Trophoblast cell (in vitro differentiated cells and primary cell): ENCODE measurements at regions not wholly inside any gene's neighbourhood (a gene's known extent, or its start where the extent isn't known, plus 50 kb on each side); places are given as distances from the start of the nearest gene placed in this dataset.

Experiments
- DNase-seq, 2 donors: peaks; one replicate each; pipeline ENCODE4 v3.0.0-alpha.2; 2016
- H2AFZ ChIP-seq: 2 replicates; pipeline ENCODE4 v1.6.1; 2013; ENCODE audit warnings: low read length, moderate library complexity, mild to moderate bottlenecking; ENCODE audit not compliant: insufficient read depth, poor library complexity
- H2AK5ac ChIP-seq: 2 replicates; pipeline ENCODE4 v1.6.1; 2013; ENCODE audit warnings: mild to moderate bottlenecking, low read length
- H2BK120ac ChIP-seq: 2 replicates; pipeline ENCODE4 v1.6.1; 2013; ENCODE audit warnings: low read length, mild to moderate bottlenecking, moderate library complexity; ENCODE audit not compliant: insufficient read depth, poor library complexity
- H2BK12ac ChIP-seq: 2 replicates; pipeline ENCODE4 v1.6.1; 2013; ENCODE audit warnings: mild to moderate bottlenecking, low read length, moderate library complexity
- H2BK5ac ChIP-seq: 2 replicates; pipeline ENCODE4 v1.6.1; 2013; ENCODE audit warnings: low read length, low read depth, moderate library complexity, mild to moderate bottlenecking; ENCODE audit not compliant: poor library complexity
- H3K14ac ChIP-seq: 2 replicates; pipeline ENCODE4 v1.6.1; 2013; ENCODE audit warnings: mild to moderate bottlenecking, low read length
- H3K18ac ChIP-seq: 2 replicates; pipeline ENCODE4 v1.6.1; 2013; ENCODE audit warnings: mild to moderate bottlenecking, low read length
- H3K23ac ChIP-seq: 2 replicates; pipeline ENCODE4 v1.6.1; 2013; ENCODE audit warnings: low read length
- H3K27ac ChIP-seq: 2 replicates; pipeline ENCODE4 v1.5.1; 2013; ENCODE audit warnings: low read depth, mild to moderate bottlenecking, inconsistent platforms, low read length, moderate library complexity
- H3K27me3 ChIP-seq: 2 replicates; pipeline ENCODE4 v1.6.1; 2013; ENCODE audit warnings: inconsistent platforms, mild to moderate bottlenecking, low read length, moderate library complexity; ENCODE audit not compliant: insufficient read depth
- H3K36me3 ChIP-seq, 2 experiments: 1 replicate in 1 of 2; 2 replicates in 1 of 2; pipeline ENCODE4 v1.6.1; 2013; ENCODE audit warnings: low read length in 2 of 2, mild to moderate bottlenecking in 2 of 2, moderate library complexity in 1 of 2; ENCODE audit not compliant: insufficient read depth in 2 of 2, control insufficient read depth in 1 of 2
- H3K4ac ChIP-seq: 2 replicates; pipeline ENCODE4 v1.6.1; 2013; ENCODE audit warnings: low read depth, mild to moderate bottlenecking, low read length, moderate library complexity
- H3K4me1 ChIP-seq, 2 experiments: 1 replicate in 1 of 2; 2 replicates in 1 of 2; pipeline ENCODE4 v1.6.1; 2013; ENCODE audit warnings: low read length in 2 of 2, mild to moderate bottlenecking in 2 of 2, moderate library complexity in 1 of 2; ENCODE audit not compliant: insufficient read depth in 2 of 2, control insufficient read depth in 1 of 2
- H3K4me2 ChIP-seq: 2 replicates; pipeline ENCODE4 v1.6.1; 2013; ENCODE audit warnings: inconsistent platforms, mild to moderate bottlenecking, low read length, moderate library complexity
- H3K4me3 ChIP-seq: 2 replicates; pipeline ENCODE4 v1.5.1; 2013; ENCODE audit warnings: mild to moderate bottlenecking, low read depth, low read length, inconsistent platforms
- H3K79me1 ChIP-seq: one replicate; pipeline ENCODE4 v1.6.1; 2013; ENCODE audit warnings: low read length
- H3K79me2 ChIP-seq: 2 replicates; pipeline ENCODE4 v1.6.1; 2013; ENCODE audit warnings: low read length, mild to moderate bottlenecking; ENCODE audit not compliant: control insufficient read depth, insufficient read depth, poor library complexity
- H3K9ac ChIP-seq: 2 replicates; pipeline ENCODE4 v1.6.1; 2013; ENCODE audit warnings: mild to moderate bottlenecking, low read length
- H3K9me3 ChIP-seq: 2 replicates; pipeline ENCODE4 v1.6.1; 2013; ENCODE audit warnings: low read depth, mild to moderate bottlenecking, control low read depth, inconsistent platforms, low read length; ENCODE audit not compliant: insufficient read depth
- H4K12ac ChIP-seq: 2 replicates; pipeline ENCODE4 v1.6.1; 2013; ENCODE audit warnings: low read depth, mild to moderate bottlenecking, low read length, moderate library complexity
- H4K8ac ChIP-seq: 2 replicates; pipeline ENCODE4 v1.6.1; 2013; ENCODE audit warnings: low read depth, mild to moderate bottlenecking, low read length, moderate library complexity
- H4K91ac ChIP-seq: one replicate; pipeline ENCODE4 v1.6.1; 2013; ENCODE audit warnings: low read depth, mild to moderate bottlenecking, low read length, moderate library complexity
- WGBS: extraction: QIAGEN DNeasy Blood & Tissue Kit; methylation state at CpG from one replicate; pipeline ENCODE4 v1.1.7; 2013; ENCODE audit warnings: missing lambda C conversion rate; ENCODE audit not compliant: insufficient read length, insufficient coverage; ENCODE audit errors: extremely low coverage; 5-methylcytosine and 5-hydroxymethylcytosine counted together

DNA sequence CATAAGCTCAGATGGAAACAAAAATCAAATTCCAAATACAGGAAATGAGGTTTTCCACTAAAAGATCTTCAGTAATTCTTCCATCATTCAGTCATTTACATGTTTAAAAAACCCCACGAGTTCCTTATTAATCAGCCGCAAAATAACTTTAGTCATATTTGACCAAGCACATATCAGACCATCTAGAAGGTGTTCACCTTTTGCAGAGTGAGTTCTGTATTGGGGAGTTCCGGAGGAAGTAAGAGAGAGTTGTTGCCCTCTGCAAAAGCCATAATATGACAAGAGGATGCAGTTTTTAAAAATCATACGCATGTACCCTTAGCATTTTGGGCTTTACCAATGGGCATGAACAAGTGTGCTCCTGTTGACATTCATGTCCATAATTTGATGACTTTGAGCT lies 61.6 kb downstream of the CCR1 start:
- H2BK120ac ChIP-seq: no peak overlapping the region
- H3K4me1 ChIP-seq: peaks cover 3 to 7% of the 10 kb centered on the region in 2 experiments
- no peak overlapping the region for H3K4me2 ChIP-seq
- no peak overlapping the region for H3K4me3 ChIP-seq
- H3K18ac ChIP-seq: no peak overlapping the region
- H3K4ac ChIP-seq: no peak overlapping the region
- H3K14ac ChIP-seq: no peak overlapping the region
- H4K91ac ChIP-seq: no peak overlapping the region
- H2AK5ac ChIP-seq: no peak overlapping the region
- peaks cover 3% of the 10 kb centered on the region for H3K79me1 ChIP-seq
- no peak overlapping the region for H4K8ac ChIP-seq
- H3K79me2 ChIP-seq: no peaks in the 10 kb centered on the region
- H3K23ac ChIP-seq: no peak overlapping the region
- H2BK5ac ChIP-seq: no peak overlapping the region
- H2BK12ac ChIP-seq: no peak overlapping the region
- no peak overlapping the region for H3K27ac ChIP-seq
- H3K9me3 ChIP-seq: no peaks in the 10 kb centered on the region
- DNase-seq: no peak
- WGBS: no CpG with 5 or more reads among the region's 4 CpGs
- H3K27me3 ChIP-seq: no peaks in the 10 kb centered on the region
- no peak overlapping the region for H4K12ac ChIP-seq
- no peak overlapping the region for H2AFZ ChIP-seq
- no peak overlapping the region for H3K9ac ChIP-seq
- H3K36me3 ChIP-seq: no peaks in the 10 kb centered on the region

DNA sequence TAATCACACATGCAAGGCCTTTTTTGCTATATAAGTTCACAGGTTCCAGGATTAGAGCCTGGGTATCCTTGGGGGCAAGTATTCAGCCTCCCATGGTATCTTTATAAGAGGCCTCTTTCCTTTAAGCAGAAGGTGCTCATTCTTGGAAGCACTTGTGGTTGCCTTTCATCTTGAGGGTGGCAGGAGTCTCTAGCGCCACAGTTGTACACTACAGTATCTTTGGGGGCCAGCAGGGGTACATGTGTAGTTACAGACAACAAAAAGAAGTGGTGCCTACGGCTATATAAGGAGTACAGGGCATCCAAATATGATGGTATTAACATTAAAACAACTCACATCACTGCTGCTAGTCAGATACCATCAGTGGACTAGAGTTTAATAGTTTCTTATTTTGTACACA lies 62.1 kb downstream of the CCR1 start:
- Histone ChIP-seq H2BK12ac (no peak overlapping the region), H3K23ac (no peak overlapping the region), H3K9me3 (no peaks in the 10 kb centered on the region), H3K27ac (no peak overlapping the region), H2BK120ac (no peak overlapping the region), H2AFZ (no peak overlapping the region), H3K4me2 (no peak overlapping the region), H4K8ac (no peak overlapping the region), H2AK5ac (no peak overlapping the region), H3K79me1 (peaks cover 3% of the 10 kb centered on the region), H3K14ac (no peak overlapping the region), H3K4ac (no peak overlapping the region), H2BK5ac (no peak overlapping the region), H3K4me1 (peaks cover 3 to 7% of the 10 kb centered on the region in 2 experiments), H4K91ac (no peak overlapping the region), H3K36me3 (no peaks in the 10 kb centered on the region), H4K12ac (no peak overlapping the region), H3K4me3 (no peak overlapping the region), H3K79me2 (no peaks in the 10 kb centered on the region), H3K18ac (no peak overlapping the region), H3K27me3 (no peaks in the 10 kb centered on the region), H3K9ac (no peak overlapping the region)
- WGBS: no CpG with 5 or more reads among the region's 2 CpGs
- DNase-seq: no peak

DNA sequence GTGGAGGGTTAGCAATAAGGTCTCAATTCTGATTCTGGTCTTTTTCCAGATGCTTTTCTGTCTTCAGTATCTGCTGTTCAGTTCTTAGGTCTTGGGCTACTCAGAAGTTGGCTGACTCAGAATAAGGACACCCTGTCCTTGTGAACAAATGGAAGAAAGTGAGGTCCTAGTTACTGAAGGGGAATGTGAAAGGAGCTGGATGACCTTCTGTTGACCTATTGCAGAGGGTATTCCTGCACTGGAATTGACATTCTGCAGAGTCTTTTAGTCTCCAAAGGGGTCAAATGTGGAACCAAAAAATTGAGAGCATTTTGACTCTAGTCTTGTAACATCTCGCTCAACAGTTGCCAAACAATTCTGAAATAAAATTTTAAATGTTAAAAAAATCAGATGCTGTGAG lies 63.0 kb downstream of the CCR1 start:
- WGBS: no CpG with 5 or more reads among the region's 1 CpG
- H3K27ac ChIP-seq: no peak overlapping the region
- H3K36me3 ChIP-seq: no peaks in the 10 kb centered on the region
- no peaks in the 10 kb centered on the region for H3K79me2 ChIP-seq
- no peak overlapping the region for H3K9ac ChIP-seq
- H2BK120ac ChIP-seq: no peak overlapping the region
- no peak overlapping the region for H2AK5ac ChIP-seq
- no peak for DNase-seq
- H3K18ac ChIP-seq: no peak overlapping the region
- H3K4me1 ChIP-seq: peaks cover 3 to 7% of the 10 kb centered on the region in 2 experiments
- no peaks in the 10 kb centered on the region for H3K27me3 ChIP-seq
- no peak overlapping the region for H2BK12ac ChIP-seq
- H4K8ac ChIP-seq: no peak overlapping the region
- H3K79me1 ChIP-seq: peaks cover 3% of the 10 kb centered on the region
- no peak overlapping the region for H2AFZ ChIP-seq
- H3K23ac ChIP-seq: no peak overlapping the region
- no peak overlapping the region for H4K12ac ChIP-seq
- no peak overlapping the region for H3K4me3 ChIP-seq
- H3K4me2 ChIP-seq: no peak overlapping the region
- H3K14ac ChIP-seq: no peak overlapping the region
- H4K91ac ChIP-seq: no peak overlapping the region
- H3K9me3 ChIP-seq: no peaks in the 10 kb centered on the region
- H3K4ac ChIP-seq: no peak overlapping the region
- no peak overlapping the region for H2BK5ac ChIP-seq

DNA sequence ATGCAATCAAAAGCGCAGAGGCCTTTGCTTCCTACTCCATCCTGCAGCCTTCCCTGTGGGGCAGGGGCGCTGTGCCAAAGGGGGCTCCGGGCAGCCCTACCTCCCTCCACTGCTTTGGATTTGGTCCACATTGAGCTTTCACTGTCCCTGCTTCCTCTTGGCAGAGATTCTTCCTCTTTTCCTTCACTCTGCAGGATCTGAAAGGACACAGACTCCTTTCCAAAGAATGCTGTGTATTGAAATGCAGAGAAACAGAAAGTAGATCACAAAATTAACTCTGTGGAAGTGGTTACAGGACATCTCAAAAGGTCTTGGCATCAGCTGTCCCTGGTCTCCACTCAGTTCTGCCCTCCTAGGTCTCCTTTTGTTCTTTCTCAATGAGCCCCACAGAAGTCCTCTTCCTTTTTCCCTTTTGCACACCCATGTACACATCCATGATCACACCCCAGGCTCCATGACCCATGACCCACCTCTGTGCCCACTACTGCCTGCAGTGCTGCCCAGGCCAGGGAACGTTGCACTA lies 64.1 kb downstream of the CCR1 start:
- H2BK5ac ChIP-seq: no peak overlapping the region
- H3K4me2 ChIP-seq: no peak overlapping the region
- no peak overlapping the region for H3K4ac ChIP-seq
- no peaks in the 10 kb centered on the region for H3K36me3 ChIP-seq
- no peak overlapping the region for H4K12ac ChIP-seq
- H3K23ac ChIP-seq: peak overlapping the region; percentile 19
- no peak overlapping the region for H3K4me3 ChIP-seq
- no peak overlapping the region for H2BK120ac ChIP-seq
- no peaks in the 10 kb centered on the region for H3K9me3 ChIP-seq
- H3K9ac ChIP-seq: no peak overlapping the region
- H3K27ac ChIP-seq: no peak overlapping the region
- no peak overlapping the region for H3K14ac ChIP-seq
- H3K79me2 ChIP-seq: no peaks in the 10 kb centered on the region
- no peak overlapping the region for H2AK5ac ChIP-seq
- H2AFZ ChIP-seq: no peak overlapping the region
- H3K27me3 ChIP-seq: no peaks in the 10 kb centered on the region
- no CpG with 5 or more reads among the region's 4 CpGs for WGBS
- H4K8ac ChIP-seq: no peak overlapping the region
- H2BK12ac ChIP-seq: no peak overlapping the region
- no peak overlapping the region for H3K18ac ChIP-seq
- no peak overlapping the region for H4K91ac ChIP-seq
- peaks cover 3% of the 10 kb centered on the region for H3K79me1 ChIP-seq
- peaks cover 3 to 7% of the 10 kb centered on the region in 2 experiments for H3K4me1 ChIP-seq
- DNase-seq: no peak
